ENCODE measurements at regions not wholly inside any gene's neighbourhood (a gene's known extent, or its start where the extent isn't known, plus 50 kb on each side); places are given as distances from the start of the nearest gene placed in this dataset.

DNA sequence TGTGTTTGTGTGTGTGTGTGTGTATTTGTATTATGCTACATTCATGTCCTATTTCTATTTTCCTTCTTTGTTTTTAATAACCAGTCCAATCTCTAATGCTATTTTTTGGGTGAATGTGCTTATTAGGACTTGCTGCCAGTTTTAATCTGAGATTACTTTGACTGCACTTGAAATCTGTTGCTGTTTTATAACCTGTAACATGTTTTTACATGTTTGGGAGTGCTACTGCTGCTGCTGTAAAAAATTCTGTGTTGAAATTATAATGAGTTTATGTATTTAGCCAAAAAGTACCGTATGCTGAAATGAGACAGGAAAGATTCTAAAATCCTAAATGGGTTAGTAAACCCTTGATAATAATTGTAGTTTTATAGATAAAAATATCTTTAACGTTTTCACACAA, 104.7 kb upstream of the SSBP2 start:
- DNase-seq = no peak

DNA sequence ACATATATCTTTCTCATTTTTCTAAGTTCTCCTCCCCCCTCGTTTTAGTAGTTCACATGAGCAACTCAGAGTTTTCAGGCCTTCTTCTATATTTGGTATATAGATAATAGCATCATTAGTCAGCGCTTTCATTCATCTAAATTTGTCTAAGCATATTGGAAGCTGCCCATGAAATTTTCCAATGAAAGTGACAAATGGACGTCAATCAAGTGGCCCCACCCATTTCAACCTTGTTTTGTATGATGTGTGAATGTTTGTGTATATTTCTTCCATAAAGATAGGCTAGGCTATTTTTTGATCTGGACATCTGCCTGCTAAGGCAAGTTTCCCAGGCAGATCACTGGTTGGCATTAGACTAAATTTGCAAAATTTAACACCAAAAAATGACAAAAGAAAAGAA, 104.0 kb upstream of the SSBP2 start:
- peak; percentile 54 for DNase-seq

DNA sequence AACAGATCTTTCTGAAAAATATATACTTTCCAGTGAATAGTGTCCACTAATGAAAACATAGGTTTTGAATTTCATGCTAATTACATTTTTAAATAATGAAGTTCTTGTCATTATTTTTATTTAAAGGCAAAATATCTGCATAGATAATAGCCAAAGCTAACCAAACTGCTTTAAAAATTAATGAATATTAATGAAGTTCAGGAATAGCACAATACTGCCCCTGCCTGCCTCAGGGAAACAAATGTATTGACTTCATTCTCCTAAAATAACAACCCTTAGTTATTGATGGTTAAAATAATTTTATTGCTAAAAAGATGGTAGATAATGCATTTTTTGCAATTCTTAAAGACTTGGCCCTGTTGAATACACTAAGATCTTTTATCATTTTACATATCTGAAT, 103.6 kb upstream of the SSBP2 start:
- no peak for DNase-seq

DNA sequence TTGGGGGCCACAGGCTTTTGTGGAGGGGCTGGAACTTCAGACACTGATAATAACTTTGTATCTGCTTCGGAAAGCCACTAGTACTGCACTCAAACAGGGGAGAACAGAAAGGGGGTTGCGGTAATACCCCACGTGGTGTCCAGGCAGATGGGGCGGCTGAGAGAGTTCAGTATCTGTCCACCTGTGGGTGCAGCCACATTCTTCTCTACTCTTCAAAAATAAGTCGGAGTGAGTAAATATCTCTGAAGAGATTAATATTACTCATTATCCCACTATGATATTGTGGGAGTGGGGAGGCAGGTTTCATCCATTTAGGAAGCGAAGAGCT, 102.1 kb upstream of the SSBP2 start:
- DNase-seq = peak; percentile 20

DNA sequence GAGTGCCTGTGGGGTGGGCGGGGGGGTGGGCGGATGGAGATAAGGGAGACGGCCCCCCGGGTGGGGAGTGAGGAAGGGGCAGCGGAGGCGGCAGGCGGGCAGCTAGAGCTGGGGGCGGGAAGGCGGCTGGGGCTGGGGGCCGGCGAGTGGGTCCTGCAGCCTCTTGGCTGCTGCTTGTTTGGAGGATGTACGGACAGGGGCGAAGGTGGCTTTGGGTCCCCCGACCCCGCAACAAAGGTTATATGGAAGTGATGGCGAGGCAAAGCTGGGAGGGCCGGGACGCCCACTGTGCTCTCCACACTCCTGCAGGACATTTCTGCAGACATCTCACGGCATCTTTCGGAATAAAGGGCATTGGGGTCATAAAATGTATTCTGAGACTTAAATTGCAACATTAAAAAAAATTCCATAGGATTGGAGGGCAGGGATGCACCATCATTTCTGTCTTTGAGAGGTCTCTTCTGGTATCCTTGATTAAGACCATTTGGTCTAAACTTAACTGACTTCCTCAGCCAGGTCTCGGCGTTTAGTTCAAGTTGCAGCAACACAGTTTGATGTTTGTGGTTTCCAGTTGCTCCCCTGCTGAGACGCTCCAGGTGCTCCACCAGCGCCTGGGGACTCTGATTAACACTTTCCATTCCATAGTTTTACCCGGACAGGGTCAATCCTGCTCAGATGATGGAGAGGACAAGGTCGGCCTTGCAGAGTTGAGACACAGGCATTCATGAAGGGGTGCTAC, 101.6 kb upstream of the SSBP2 start:
- DNase-seq = peak; percentile 64

DNA sequence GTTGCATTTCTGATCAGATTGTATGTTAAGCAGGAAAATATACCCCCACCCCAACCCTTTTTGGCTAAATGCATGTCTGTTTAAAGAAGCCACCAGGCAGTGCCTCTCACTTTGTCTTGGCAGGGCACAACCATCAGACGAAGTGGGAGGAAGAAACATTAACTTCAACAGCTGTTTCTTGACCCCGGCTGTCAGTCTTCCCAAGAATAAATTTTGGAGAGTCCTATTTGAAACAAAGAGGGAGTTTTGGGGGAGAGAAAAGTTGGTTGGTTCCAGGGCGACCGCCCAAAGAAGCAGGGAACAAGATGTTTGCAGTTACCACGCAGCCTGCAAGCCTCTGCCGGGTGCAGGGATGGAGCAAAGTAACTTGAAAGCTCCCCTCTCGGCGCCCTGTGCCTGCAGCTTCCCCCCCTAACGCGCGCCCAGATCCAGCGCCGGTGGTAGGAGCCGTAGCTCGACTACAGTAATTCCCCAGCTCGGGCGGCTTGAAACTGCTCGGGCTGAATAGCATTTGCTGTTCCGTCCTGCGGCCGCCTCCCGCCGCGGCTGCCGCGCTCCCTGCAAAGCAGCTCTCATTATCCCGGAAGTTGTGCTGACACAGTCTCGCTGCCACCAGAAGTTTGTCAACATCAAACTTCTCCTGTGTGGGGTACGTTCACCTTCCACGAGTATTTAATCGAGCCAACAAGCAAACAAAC, 100.7 kb upstream of the SSBP2 start:
- DNase-seq = peak; percentile 98

DNA sequence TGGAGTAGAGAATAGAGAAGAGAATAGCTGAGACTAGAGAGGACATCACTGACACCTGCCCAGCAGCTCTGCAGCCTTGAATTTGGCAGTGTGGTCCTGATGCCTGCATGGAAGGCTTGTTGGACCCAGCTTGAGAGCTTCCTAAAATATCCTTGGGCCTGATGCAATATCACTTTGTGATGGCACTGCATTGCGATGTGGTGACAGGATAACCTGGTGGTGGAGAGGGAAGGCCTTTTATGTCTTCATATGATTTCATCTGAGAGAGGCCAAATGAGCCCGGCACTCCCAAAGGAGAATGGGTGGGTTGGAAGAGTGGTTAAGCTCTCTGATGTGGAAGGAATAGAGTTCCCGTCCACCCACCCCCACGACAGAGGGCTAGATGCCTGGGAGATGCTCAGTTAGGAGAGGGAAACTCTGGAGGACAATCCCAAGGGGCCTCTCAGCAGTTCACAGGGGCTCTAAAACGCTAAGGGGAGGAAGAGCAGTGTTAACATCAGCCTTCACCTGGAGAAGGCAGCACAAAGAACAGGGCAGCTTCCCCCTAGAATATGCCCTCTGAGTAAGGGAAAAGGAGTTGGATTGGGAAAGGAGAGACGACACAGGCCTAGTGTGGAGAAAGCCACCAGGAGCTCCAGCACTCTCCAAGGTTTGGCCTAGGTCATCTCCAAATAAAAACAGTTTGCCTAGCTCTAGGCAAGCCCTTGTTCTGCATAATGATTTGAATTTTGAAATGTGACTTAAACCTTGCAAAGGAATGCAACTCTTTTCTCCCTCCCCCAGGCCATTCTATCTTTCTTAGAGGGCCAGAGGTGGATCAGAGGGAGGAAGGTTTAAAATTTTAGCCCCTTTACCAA, 99.8 kb upstream of the SSBP2 start:
- no peak for DNase-seq

DNA sequence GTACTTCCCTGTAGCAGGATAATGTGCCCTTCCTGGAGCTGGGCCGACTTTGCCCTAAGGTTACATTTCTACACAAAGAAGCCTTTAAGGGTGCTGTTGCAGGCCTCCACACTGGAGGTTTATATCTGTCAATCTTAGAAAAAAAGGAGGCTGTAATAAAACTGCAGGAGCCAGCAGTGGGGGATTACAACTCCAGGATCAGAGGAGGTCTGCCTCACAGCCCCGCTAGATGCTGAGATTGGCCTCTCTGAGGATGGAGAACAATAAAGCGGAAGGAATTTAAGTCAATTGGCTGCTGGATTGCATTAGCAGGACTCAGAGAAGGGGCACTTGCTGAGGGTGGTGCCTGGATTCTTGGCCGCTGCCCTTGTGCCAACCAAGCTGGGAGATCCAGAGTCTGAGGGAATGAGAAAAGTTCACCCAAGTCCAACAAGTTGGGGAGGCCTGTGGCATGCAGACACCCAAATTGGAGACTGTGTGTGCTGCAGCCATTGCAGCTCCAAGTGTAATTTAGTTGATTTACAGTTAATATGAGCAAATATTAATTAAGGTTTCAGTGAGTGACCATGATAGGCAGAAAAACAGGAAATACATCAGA, 99.0 kb upstream of the SSBP2 start:
- DNase-seq = no peak

DNA sequence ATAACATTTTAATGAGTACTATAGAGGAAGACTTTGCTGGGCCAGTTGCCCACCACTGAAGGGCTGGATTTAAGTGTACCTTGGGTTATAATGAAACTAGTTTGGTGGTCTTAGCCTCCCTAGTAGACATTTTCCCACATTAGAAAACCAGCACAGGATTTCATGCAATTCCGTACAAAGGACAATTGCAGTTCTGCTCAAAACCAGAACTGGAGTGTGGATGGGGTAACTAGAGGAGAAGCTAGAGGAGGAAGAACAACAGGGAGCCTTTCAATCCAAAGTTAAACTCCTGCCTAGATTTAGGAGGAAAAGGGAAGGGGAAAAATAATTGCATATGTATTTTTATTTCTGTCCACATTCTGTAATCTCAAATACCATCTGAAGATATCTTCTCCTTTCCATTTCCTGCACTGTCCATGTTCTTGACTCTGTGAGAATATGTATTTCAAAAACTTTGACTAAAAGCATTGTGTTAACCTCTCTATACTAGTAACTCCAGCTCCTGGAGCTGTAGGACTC, 97.5 kb upstream of the SSBP2 start:
- DNase-seq = peak; percentile 53

DNA sequence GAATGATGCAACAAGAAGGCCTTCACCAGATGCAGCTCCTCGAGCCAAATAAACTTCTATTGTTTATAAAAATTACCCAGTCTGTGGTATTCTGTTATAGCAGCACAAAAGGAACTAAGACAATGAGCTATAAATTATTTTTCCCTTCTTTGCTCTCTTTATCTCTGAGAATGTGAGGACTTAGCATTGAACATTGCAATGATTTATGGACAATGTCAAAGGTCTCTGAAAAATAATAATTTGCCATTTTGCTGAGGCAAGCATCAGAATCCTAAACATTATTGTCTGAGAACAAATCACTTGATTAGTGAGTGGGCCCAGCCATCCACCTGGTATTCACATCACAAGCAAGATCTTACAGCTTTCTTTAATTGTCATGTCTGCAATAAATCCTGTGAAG, 95.4 kb upstream of the SSBP2 start:
- no peak for DNase-seq

DNA sequence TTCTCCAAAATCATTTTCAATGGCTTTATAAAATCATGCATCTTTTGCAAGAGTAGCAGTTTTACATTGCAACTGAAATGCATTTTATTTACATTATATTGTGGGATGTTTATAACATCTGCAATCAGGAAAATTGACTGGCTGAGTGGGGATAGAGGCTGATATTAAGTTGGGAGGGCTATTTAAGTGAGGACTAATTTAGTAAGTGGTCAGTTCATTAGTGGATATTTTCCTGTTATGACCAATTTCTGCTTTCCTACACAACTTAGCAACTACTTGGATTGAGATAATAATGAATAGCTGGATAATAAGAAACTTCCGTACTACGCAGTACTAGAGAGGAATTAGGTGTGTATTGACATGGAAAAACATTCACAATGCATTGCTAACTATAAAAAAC, 92.9 kb upstream of the SSBP2 start:
- DNase-seq = no peak

DNA sequence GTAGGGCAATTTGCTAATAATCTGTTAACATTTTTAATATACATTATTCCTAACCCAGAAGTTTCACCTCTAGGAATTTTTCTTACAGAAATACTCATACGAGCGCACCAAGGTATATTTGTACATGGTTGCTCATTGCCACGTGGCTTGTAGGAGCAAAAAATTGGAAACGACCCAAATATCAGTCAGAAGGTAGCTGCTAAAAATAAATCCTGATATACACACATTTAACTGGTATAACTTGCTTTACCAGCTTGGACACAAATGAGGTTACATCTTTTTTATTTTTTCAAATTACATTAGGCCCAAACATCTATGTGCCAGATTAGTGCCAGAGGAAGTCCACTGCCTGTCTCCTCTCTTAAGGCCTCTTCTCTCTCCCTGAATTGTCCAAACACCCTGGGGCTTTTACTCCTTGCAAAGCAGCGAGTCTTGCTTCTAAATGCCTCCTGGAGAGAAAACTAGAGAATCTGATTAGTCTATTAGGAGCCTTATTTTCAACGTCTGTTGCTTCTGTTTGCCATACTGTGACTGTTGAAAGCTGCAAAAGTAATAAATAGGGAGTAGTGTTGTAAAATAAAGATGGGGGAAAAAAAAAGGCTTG, 92.0 kb upstream of the SSBP2 start:
- DNase-seq = no peak

DNA sequence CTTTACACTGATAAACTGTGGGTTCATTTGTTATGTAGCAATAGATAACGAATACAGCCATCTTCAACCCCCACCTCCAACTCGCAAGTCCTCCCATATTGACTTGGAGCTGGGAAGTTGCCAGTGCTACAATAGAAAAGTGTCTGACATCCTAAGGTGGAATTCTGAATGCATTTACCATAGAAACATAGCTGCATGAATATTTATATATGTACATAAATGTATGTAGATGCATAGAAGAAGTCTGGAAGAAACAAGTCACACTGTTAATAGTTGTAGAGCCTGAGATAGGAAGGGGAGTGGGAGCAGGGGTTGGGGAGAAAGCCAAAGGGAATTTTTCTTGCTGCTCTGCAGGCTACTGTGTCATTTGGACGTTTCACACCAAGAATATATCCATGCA, 88.1 kb upstream of the SSBP2 start:
- no peak for DNase-seq

DNA sequence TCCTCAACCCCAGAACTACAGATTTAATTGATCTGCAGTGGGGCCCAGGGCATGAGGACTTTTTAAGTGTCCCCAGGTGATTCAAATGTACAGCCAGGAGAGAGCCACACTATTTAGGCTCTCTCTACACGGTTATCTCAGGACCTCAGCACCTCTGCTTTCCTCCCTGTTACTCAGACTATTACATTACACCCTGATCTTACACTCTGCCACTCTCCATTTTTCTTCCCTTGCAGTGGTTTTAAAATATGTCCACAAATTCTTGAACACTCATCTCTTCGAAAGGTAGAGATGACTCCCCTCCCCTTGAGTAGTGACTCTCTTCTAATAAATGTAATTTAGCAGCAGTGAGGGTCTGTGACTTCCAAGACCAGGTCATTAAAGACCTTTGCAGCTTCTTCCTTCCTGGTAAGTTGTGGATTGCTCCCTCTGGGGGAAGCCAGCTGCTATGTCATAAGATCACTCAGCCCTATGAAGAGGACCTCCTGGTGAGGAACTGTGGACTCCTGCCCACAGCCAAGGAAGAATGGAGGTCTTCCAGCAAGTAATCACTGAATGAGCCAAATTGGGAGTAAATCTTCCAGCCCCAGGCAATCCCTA, 87.5 kb upstream of the SSBP2 start:
- peak; percentile 86 for DNase-seq

DNA sequence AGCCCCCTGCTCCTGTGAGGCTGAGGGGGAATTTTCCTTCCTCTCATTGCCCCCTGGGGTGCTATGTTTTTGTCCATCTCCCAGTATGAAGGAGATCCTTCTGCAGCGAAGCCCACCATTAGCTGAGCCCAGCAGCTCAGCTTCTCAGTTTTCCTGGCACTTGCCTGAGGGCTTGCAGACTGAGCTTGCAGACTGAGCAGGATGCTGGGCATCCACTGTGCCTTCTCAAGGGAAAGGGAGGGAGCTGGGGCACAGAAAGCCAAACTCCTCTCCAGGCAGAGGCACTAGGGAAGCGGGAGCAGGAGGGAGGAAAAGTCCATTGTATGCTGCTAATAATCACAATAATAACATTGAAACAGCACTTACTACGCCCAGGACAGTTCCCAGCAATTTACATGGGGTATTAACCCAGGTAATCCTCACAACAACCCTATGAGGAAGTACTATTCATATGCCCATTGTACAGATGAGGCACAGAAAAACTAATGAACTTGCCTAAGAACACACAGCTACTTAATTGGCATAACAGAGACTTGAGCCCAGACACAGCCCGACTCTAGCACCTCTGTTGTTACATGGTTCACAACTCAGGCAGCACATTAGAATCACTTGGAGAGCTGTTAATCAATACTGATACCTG, 86.9 kb upstream of the SSBP2 start:
- no peak for DNase-seq

DNA sequence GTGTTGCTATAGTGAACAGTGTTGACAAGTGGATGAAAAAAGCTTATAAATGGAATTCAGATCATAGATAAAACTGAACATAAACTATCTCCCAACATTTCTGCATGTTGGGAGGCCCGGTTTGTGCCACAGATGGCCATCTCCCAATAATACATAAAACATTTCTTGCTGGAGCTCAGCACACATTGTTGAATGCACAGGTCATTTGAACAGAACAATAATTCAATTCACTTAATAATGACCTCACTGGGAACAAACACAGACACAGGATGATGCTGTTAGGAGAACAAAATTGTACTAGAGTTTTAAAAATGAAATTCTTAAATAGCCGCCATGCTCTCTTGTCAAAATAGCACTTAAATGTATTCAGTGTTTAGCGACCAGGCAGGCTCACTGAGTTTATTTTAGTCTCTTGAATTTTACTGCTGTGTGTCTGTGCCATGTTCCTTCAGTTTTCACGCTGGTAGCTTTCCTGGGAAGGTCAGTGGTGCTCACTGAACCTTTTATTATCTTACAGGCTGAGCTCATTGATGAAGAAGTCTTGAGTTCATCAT, 85.0 kb upstream of the SSBP2 start:
- DNase-seq = no peak

DNA sequence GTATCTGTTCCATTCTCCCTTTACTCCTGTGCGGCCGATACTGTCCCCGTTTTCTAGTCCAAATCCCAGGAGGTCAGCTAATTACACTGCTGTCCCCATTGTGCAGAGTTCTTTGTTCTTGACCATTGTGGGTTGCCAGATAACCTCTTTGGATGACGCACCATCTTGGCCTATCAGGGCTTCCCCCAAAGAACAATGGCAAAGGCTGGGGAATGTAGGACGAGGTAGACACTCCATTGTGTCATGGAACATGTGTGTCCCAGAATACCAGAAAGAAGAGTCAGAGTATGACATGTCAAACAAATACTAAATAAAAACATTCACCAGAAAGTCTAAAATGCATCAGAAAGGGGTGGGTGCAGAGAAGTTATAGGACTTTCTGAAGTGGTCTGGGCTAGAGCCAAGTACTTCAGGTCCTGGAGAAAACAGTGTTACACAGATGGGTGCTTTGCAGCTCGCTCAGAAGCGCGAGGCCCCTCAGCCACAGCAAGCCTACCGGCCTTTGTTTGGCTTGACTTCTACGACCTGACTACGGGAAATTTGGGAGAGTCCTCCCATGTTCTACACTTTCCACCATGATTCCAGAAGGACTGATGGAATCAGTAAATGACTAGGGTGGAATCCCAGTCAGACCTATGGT, 83.2 kb upstream of the SSBP2 start:
- no peak for DNase-seq

DNA sequence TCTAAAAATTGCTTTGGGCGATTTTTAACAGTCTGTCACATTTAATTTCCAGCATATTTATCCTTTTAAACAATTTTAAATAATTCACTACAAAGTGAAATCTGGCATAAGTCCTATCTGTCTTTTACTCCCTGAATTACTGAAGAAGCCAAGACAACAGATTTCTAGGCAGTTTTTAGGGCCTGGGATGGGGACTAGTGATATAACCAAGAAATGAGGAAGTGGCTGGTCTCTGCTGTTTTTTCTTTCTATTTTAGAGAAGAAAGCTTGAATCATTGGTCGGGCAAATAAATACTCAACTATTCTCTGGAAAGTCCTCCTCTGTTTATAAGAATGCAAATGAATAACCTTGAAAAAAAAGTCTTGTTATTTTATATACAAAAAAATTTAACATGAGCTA, 79.7 kb upstream of the SSBP2 start:
- DNase-seq = peak; percentile 88

DNA sequence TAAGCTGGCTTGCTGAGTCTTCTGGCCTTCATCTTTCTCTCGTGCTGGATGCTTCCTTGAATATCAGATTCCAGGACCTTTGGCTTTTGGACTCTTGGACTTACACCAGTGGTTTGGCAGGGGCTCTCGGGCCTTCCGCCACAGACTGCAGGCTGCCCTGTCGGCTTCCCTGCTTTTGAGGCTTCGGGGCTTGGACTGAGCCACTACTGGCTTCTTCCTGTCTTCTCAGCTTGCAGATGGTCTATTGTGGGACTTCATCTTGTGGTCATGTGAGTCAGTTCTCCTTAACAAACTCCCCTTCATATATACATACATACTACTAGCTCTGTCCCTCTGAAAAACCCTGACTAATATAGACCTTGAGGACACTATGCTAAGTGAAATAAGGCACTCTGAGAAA, 78.3 kb upstream of the SSBP2 start:
- peak; percentile 37 for DNase-seq

DNA sequence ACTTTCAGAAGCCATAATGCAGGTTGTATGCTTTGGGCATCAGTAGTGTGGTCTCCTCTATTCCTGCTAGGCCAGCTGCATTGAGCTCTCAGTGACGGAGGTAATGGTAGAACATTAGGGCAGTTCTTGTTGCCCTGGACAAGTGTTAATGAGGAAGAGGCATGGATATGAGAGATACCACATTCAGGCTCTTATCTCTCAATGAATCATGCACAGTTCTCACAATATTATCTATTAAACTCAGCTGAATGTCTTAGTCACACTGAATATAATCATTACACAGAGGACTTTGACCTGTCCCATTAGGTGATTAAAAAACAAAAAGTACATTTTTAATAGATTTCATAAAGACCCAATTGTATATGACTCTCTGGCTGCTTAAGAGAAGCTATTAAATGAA, 76.6 kb upstream of the SSBP2 start:
- DNase-seq = peak; percentile 54

DNA sequence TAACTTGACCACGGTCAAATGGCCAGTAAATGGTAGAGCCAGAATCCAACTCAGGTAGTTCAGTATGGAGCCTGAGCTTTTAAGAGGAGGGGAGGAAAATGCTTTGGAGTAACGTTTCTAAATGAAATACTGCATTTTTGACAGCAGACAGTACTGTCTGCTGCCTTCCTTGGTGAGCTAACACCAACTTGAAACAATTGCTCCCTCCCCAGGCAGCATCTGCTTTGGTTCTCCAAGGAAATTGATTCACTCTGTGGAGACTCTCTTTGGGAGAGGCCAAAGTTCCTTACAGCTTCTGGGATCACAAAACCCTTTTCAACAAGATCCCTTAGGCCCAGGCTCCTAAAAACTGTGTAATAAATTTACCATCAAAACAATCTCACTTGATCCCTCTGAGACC, 75.2 kb upstream of the SSBP2 start:
- DNase-seq = peak; percentile 11
